ENCODE measurements at regions not wholly inside any gene's neighbourhood (a gene's known extent, or its start where the extent isn't known, plus 50 kb on each side); places are given as distances from the start of the nearest gene placed in this dataset.

- no peak for TF ChIP-seq CTCF (IDR thresholded peaks at IDR 0.05; ENCODE audit: low read depth, low read length)
- no peak overlapping the region for H3K4me3 ChIP-seq (ENCODE audit: low read depth, low read length)
Measured at GRCh38 chr2:51844596-51844995, 812.7 kb upstream of the NRXN1 start.

- TF ChIP-seq CTCF (IDR thresholded peaks at IDR 0.05; ENCODE audit: low read depth, low read length) = no peak
- no peak overlapping the region for H3K4me3 ChIP-seq (ENCODE audit: low read depth, low read length)
Measured at GRCh38 chr2:51829477-51829876, 797.5 kb upstream of the NRXN1 start.

- no peak overlapping the region for H3K4me3 ChIP-seq (ENCODE audit: low read depth, low read length)
- no peak for TF ChIP-seq CTCF (IDR thresholded peaks at IDR 0.05; ENCODE audit: low read depth, low read length)
Measured at GRCh38 chr2:51825823-51826222, 793.9 kb upstream of the NRXN1 start.

GRCh38 chr2:51813247-51813646 lies 781.3 kb upstream of the NRXN1 start:
- TF ChIP-seq CTCF (IDR thresholded peaks at IDR 0.05; ENCODE audit: low read depth, low read length) = no peak
- H3K4me3 ChIP-seq (ENCODE audit: low read depth, low read length) = no peak overlapping the region

GRCh38 chr2:51812138-51812866 lies 780.4 kb upstream of the NRXN1 start:
- no peak overlapping the region for H3K4me3 ChIP-seq (ENCODE audit: low read depth, low read length)
- no peak for TF ChIP-seq CTCF (IDR thresholded peaks at IDR 0.05; ENCODE audit: low read depth, low read length)

- H3K4me3 ChIP-seq (ENCODE audit: low read depth, low read length) = no peak overlapping the region
- no peak for TF ChIP-seq CTCF (IDR thresholded peaks at IDR 0.05; ENCODE audit: low read depth, low read length)
Measured at GRCh38 chr2:51810197-51810596, 778.3 kb upstream of the NRXN1 start.

- H3K4me3 ChIP-seq (ENCODE audit: low read depth, low read length) = no peak overlapping the region
- no peak for TF ChIP-seq CTCF (IDR thresholded peaks at IDR 0.05; ENCODE audit: low read depth, low read length)
Measured at GRCh38 chr2:51807229-51807628, 775.3 kb upstream of the NRXN1 start.
